Stimulated activated CD4-positive, alpha-beta T cell treated with anti-CD3 and anti-CD28 coated beads, Interleukin-1b, Interleukin-23, amount 100 ng/mL, for 24 hours (primary cell): ENCODE measurements at regions not wholly inside any gene's neighbourhood (a gene's known extent, or its start where the extent isn't known, plus 50 kb on each side); places are given as distances from the start of the nearest gene placed in this dataset.
"Not testable (repeated sequence)": the region's sequence is repeated elsewhere in the genome, so short reads cannot be mapped to it uniquely, and the experiment has no call there.

Experiments used
- DNase-seq, 4 experiments: peaks; one replicate each; pipeline ENCODE4 v3.0.0-alpha.2; 2020; ENCODE audit warnings: low read depth in 4 of 4, low spot score in 1 of 4

DNA sequence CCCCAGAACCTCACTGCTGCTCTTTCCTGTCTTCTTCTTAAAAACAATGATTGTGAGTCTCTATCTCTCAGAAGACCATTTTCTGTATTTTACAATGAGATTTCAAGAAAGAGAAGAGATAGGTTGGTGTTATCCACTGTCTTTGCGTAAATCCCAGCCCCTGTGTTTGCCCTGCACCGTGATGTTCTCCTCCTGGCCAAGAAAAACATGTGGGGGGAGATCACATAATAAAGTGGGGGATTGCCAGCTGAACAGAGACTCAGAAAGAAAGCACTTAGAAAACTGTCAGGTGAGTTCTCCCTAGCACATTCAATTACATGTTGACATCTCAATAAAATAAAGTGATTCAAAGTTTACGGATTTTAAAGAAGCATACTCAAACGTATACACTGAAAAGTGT, 105.0 kb upstream of the PITRM1 start:
- DNase-seq, result no peak

DNA sequence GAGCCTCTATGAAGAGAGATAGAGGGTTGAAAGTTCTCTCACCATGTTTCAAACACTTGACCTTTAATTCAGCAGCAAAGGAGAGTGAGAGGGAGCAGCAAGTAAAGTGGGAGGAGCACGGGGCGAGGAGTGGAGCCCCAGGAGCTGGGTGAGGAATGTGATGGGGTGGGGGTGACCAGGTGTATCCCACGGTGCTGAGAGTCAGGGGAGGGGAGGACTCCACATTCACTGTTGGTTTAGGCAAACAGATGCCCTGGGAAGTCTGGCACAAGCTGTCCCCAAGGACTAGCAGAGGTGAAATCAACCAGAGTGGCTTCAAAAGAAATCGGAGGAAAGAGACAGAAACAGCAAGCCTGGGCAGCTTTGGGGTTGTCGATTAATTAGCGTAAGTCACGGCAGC, 101.8 kb upstream of the PITRM1 start:
- DNase-seq, result no peak

DNA sequence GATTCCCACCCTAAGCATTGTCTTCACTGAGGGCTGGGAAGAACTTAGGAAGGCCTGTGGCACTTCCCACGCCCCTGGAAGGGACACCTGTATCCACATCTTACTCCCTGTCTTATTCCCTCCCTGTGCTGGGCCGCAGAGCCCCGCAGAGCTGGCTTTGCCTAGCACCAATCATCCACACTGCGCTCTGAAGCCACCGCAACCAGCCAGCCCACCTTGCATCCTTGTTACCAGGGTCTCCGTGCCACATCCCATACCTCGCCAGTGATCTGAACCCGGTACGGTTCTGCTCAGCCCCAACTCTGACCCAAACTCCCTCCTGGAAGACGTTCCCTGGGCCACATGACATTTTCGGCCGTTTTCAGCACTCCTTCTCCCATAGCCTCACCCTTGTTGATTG, 101.4 kb upstream of the PITRM1 start:
- DNase-seq, result no peak

DNA sequence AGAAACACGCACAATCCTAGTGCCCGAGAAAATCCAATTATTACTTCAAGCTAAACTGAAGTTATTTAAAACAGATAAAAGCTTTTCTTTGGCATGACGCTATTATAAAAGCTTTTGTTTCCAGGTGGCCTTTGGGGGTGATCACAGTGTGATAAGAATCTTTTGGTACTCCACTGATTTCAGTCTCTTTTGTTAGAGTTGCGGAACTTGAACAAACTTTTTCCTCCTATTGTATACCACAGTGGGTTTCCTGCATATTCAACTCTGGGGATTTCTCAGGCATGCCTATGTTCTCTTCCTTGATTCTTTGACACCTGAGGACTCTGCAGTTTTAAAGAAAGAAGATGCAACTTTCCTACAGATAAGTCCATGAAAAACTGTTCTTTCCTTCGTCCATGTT, 99.7 kb upstream of the PITRM1 start:
- DNase-seq, result no peak

DNA sequence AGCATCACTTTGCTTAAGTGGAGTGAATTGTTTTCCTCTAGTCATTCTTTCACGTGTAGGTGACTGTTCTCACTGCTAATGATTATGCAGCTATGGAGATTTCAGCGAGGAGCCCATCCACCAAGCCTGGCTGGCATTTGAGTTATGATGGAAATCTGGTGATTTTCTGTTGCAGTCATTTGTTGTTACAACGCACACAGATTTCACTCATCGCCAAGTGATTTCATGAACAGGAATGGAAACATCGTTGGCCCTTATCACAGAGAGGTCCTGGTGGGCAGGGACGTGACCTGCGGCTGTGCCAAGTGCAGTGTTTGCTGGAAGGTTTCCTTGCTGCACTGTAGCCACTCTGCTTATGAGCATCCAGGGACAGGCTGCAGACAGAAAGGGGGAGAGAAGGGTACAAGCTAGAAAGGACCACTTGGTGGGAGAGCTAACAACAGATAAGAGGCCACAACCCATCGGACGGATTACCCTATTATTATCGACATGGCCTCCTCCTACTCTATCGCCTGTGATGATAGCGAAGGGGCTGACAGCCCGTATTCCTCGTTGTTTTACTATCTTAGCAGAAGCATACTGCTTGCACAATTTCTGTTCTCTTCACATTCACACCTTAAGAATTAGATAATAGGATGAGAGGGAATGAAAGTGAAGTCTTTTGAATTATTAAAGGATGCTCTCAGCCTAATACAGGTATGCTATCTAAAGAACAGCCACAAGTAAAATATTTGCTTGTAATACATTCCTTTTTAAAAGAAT, 99.0 kb upstream of the PITRM1 start:
- DNase-seq, result no peak

DNA sequence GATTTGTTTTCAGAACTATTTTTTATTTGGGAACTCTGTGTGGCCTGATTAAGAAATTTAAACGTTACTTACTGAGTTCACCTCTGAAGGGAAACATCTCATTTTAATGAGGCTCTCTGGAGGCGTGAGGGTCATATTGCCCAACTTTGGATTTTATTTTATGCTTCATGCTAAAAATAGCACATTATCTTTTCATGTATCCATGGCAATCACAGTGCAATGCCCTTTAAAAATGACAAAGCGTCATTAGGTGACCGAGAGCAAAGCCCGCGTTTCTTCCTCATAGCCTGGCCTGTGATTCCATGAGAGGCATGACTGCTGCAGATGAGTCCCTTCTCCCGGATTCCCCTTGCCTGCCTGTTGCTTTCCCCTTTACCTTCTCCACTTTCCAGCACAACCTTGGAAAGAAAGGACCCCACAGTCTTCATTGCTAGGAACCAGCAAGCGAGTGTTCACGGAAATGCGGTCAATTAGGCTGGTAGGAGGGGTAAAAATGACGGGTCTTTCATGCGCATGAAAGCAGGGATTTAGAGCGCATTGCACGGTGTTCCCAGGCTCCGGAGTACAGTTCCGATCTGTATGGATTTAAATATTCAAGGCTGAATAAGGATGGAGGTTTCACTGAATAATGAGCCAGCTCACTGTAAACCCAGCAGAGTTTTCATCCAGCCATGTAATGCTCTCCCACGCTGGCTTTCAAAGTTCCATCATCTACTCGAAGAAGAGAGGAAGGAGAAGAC, 98.2 kb upstream of the PITRM1 start:
- no peak for DNase-seq

DNA sequence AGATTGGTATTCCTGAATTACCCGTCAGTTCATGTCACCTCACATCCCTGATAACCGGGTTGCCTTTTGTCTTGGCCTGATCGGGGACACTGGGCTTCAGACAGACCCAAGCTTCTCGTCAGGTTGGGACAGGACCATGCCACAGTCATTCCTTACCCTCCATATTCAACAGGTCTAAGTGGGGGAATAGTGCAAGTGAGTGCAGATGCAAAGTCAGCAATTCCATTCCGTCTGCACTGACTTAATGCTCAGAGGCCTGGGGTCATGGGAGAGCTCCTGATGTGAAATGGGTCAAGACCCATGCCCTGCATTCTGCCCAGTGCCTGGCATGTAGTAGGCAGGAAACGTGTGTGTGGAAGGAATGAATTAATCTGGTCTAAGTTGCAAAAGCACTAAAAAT, 95.4 kb upstream of the PITRM1 start:
- DNase-seq, result no peak

DNA sequence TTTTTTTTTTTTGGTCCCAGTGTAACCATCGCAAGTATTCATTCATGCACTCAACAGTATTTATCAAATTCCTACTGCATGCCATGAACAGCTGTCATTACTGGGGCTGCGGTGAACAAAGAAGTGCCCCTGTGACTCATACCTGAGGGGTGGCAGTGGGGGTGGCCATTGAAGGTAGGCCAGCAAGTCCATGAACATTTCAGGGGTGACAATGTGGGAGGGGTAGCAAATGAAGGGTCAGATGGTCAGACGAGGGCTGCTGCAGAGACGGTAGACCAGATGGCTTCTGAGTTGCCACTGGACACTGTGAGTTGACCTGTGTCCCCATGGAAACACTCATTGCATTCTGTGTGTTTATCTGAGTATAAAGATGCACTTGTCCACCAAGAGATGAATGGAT, 92.5 kb upstream of the PITRM1 start:
- DNase-seq, result no peak

DNA sequence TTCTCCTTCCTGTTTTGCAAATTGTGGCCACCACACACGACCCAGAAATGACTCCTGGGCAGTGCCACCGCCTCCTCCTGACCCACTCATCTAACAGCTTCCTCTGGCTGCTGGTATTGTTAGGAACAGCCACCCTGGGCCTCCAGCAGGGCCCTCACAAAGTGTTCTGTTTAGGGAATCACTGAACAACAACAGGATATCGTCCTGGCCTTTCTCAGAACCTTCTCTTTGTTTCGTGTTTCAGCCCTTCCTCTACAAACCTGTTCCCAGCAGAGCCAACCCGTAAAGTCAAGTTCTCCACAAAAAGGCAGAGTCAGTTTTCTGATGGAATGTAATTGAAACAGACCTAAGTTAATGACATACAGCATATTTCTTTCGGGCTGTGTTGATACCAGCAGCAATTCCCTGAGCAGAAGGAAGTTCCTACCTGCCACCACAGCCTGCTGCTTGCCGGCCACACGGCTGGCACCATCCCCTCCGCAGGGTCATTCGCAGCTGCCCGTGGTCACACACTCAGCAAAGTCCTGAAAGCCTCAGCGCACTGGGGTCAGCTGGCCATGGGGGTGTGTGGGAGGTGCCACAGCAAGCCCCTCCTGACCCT, 91.7 kb upstream of the PITRM1 start:
- no peak for DNase-seq

DNA sequence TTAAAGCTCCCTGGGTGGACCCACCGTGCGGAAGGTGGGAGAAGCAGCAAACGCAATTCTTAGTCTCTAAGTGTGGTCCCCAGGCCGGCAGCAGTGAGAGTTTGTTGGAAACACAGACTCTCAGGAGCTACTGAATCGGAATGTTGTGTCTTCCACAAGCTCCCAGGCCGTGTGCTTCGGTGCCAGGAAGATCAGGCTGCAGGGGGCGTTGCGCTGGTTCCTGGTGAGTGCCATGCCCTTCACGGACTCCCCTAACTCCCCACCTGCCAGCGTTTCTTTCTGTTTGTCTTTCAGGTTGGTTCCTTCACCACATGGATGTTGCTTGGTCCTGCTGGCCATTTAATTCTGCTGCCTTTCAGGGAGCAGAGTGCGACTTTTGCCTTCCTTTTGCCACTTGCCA, 91.2 kb upstream of the PITRM1 start:
- no peak for DNase-seq

DNA sequence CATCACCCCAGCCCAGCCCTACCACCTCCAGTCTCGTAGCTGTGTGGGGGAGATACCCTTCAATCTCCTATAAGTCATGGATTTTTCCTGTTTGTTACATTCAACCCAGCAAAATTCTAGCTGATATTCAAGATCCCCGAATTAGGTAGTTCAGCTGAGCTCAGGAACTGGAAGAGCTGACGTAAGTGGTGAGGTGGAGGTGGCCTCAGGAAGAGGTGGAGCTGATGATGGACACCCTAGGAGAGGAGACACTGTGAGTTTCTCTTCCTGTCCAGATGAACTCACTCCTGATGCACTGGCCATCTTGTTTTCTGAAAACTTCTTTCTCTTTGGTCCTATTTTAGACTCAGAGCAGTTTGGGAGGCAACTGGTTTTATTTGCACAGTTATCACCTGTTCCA, 90.5 kb upstream of the PITRM1 start:
- no peak for DNase-seq

DNA sequence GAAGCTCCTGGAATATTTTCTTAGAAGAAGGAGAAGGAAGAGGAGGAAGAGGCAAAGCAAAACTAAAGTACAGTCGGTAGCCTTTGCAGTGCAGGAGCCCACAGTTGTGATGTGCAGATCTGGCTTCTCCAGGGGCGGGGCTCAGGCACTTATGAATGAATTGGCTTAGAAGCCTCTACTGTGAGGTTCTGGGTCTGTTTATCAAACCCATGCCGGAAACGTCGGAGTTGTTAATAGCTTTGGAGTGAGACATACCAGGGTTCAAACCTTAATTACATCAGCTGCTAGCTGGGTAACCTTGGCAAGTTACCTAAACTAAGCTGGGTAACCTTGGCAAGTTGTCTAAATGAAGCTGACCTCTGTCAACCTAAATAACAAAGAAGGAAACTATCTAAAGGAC, 89.3 kb upstream of the PITRM1 start:
- DNase-seq, result no peak

DNA sequence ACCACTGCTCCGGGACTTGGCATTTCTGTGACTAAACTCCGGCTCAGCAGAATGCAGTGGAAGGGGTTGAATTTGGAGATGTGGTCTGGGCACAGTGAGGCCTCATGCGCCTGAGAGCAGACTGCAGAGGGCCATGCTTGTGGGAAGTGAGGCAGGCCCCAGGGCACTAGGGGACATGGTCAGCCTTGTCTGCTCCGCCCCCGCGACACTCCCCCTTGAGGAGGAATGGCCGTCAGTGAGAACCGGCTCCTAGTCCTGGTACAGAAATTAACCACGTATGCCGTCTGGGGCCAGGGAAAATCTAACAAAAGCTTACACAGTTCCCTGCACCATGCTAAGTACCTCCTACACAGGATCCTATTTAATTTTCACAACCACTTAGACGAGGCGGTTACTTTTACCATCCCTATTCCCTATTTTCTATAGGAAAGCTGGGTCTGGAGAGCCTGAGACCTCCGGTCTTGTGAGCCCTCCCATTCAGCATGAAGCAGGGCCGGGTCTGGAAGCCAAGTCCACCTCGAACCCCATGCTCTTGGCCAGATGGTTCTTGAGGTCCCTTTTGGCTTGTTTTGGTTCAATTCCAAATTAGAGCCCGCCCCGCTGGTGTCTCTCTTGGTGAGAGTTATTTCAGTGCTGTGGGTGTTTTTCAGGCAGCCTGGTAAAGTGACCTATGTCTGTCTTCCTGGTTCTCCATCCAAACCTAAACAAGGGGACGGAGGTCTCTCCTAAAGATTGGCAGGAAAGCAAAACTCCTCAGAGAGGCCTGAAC, 87.7 kb upstream of the PITRM1 start:
- no peak for DNase-seq

DNA sequence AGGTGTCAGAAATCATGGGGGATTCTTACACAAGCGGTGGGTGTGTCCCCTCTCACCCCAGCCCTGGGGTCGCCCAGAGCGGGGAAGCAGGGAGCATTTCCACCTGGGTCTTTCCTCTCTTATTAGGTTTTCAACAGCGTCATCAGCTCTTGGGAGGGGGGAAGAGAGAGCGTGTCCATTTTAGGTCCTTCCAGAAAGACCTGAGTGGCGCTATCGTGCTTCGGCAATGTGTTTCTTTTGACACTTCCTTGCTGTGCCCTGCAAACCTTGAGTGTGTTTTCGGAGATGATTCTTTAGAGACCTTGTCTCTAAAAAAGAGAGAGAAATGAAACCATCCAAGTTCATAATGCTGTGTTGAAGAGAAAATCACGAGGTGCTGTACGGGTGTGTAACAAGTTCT, 86.9 kb upstream of the PITRM1 start:
- DNase-seq, result no peak

DNA sequence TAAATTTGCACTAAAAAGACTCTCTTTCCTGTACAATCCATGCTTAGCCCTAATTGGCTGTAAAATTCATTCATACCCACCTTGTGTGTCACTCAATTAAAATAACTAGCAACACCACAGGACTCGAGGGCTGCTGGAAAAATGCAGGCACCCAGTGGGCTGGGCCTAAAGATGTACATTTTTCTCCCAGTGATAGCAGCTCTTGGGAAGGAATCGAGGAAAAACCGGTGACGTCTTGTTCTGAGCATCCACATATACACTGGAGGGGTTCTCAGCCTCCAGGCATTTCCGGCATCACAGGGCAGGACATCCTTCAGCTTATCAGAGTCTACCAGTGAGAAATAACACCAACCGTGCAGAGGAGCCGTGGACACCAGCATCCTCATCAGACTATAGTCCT, 85.8 kb upstream of the PITRM1 start:
- no peak for DNase-seq

DNA sequence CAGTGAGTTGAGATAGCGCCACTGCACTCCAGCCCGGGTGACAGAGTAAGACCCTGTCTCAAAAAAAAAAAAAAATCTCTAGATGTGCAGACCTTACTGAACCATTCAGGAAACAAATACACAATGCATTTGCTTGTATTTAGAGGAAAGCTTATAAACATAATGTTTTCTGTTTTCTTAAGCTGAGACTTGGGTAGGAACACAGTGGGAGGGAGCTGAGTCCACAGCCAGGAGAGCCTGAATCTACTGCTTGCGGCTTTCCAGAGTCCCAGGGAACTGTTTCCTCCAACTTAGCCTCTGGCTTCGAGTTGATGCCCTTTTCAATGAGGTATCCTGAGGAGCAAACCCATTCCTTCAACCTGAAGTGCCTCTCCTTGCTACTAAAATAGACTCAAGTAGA, 83.0 kb upstream of the PITRM1 start:
- no peak for DNase-seq

DNA sequence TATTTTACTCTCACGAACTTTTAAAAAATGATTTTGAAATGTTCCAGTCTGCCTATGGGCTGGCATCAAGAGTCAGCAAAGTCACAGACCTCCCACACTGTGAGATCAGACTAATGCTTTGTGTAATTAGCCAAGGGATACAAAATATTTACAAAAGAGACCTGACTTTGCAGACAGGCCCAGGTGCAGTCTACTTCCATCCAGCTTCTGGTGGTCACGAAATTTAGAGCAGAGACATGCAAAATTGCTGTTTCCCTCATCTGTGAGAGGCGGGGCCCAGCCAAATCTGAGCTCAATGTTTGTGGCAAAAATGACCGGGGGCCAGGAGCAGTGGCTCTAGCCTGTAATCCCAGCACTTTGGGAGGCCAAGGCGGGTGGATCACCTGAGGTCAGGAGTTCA, 82.5 kb upstream of the PITRM1 start:
- DNase-seq, result no peak

DNA sequence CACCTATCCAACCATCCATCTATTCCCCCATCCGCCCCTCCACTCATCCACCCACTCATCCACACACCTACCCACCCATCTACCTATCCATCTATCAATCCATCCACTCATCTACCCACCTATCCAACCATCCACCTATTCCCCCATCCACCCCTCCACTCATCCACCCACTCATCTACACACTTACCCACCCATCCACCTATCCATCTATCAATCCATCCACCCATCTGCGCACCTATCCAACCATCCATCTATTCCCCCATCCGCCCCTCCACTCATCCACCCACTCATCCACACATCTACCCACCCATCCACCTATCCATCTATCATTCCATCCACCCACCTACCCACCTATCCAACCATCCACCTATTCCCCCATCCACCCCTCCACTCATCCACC, 81.4 kb upstream of the PITRM1 start:
- DNase-seq, result not testable (repeated sequence)

DNA sequence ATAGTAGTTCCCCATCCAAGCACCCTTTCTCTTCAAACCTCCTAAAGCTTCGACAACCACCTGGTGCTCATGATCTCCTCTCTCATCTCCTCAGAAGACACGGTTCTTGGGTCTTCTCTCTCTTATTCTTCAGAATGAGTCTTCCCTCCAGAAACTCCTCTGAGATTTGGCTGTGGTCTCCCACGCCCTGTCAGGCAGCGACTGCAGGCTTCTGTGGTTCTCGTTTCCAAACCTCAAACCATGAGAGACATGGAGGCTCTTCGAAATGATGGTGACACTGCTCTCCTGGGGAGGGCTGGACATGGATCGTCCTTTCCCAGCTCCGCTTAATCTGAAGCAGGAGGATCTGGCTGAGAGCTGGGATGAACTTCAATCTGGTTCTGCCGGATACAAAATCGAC, 78.6 kb upstream of the PITRM1 start:
- no peak for DNase-seq

DNA sequence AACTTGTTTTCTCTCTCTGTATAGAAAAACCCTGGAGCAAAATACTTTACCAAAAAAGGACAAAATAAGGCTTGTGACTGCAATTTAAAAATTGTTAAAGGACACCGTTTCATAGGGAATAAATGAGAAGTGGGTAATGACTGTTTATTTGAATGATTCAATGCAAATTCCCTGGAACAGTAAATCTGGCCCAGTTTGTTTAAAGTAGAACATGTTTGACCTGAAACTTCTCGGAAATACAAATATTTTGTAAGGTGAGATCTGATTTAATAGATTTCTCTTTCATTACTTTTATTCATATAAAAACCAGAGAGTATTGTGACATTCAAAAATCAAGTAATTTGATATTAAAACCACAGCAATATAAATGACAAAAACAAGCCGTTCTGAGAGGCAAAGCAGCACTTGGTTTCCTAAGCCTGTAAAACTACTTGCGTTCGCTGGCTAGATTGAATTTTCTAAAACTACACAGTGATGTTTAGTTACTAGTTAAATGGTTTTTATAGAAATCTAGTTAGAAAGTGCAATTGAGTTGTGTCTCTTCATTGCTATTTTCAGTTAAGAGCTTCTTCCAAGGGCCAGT, 76.8 kb upstream of the PITRM1 start:
- DNase-seq, result no peak

DNA sequence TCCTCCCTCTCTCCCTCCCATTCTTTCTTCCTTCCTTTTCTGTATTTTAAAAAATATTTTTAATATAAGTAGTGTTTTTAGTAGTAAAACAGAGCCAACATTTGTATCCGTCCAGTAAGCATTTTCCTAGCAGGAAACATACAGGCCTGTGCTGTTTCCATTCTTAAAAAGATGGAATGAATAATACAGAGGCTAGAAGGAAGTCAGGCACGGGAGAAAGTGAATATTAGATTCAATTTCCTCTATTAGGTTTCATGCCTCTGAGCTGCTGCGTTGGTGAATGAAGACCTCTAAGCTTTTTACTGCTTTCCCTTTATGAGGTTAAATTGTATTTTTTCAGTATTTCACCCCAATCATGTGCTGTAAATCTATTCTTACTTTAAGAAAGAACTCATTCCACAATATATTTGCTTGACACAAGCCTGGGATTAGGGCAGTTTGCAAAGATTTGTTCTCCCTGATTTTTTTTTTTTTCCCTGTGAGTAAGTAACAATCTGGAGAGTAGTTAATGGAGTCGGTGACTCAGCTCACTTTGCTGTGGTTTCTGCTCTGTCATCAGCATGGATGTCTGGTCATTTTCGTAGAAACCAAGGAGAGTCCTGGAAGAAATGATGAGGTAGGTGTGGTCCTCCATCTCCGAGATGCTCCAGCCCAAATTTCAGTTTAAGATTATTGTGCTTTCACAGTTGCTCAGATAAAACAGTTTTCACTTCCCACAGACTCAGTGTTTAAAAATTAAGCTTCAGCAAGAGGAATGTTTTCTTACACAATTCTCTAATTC, 76.1 kb upstream of the PITRM1 start:
- DNase-seq, result no peak
